ENCODE measurements at regions not wholly inside any gene's neighbourhood (a gene's known extent, or its start where the extent isn't known, plus 50 kb on each side); places are given as distances from the start of the nearest gene placed in this dataset.

- DNase-seq (ENCODE audit: low read depth) = no peak
- no peak for TF ChIP-seq CTCF (IDR thresholded peaks at IDR 0.05; ENCODE audit: insufficient read depth, low read length)
- H3K4me3 ChIP-seq (ENCODE audit: low read depth, low read length) = no peak overlapping the region
Measured at GRCh38 chr17:79231766-79232287, 157.2 kb downstream of the ENGASE start.

GRCh38 chr17:79230576-79230975 lies 156.0 kb downstream of the ENGASE start:
- no peak for TF ChIP-seq CTCF (IDR thresholded peaks at IDR 0.05; ENCODE audit: insufficient read depth, low read length)
- no peak for DNase-seq (ENCODE audit: low read depth)

GRCh38 chr17:79226037-79226436 lies 151.4 kb downstream of the ENGASE start:
- H3K4me3 ChIP-seq (ENCODE audit: low read depth, low read length) = no peak overlapping the region
- no peak for DNase-seq (ENCODE audit: low read depth)
- no peak for TF ChIP-seq CTCF (IDR thresholded peaks at IDR 0.05; ENCODE audit: insufficient read depth, low read length)

More at GRCh38 chr17:79230576-79230975, 156.0 kb downstream of the ENGASE start:
- H3K4me3 ChIP-seq (ENCODE audit: low read depth, low read length) = no peak overlapping the region

- DNase-seq (ENCODE audit: low read depth) = no peak
- no peak overlapping the region for H3K4me3 ChIP-seq (ENCODE audit: low read depth, low read length)
- no peak for TF ChIP-seq CTCF (IDR thresholded peaks at IDR 0.05; ENCODE audit: insufficient read depth, low read length)
Measured at GRCh38 chr17:79224903-79225302, 150.3 kb downstream of the ENGASE start.

GRCh38 chr17:79224476-79224875 lies 149.9 kb downstream of the ENGASE start:
- no peak overlapping the region for H3K4me3 ChIP-seq (ENCODE audit: low read depth, low read length)
- no peak for DNase-seq (ENCODE audit: low read depth)
- no peak for TF ChIP-seq CTCF (IDR thresholded peaks at IDR 0.05; ENCODE audit: insufficient read depth, low read length)

GRCh38 chr17:79223953-79224352 lies 149.3 kb downstream of the ENGASE start:
- H3K4me3 ChIP-seq (ENCODE audit: low read depth, low read length) = no peak overlapping the region
- no peak for DNase-seq (ENCODE audit: low read depth)
- TF ChIP-seq CTCF (IDR thresholded peaks at IDR 0.05; ENCODE audit: insufficient read depth, low read length) = no peak

- DNase-seq (ENCODE audit: low read depth) = no peak
- no peak overlapping the region for H3K4me3 ChIP-seq (ENCODE audit: low read depth, low read length)
- TF ChIP-seq CTCF (IDR thresholded peaks at IDR 0.05; ENCODE audit: insufficient read depth, low read length) = no peak
Measured at GRCh38 chr17:79223471-79223870, 148.8 kb downstream of the ENGASE start.

All from fibroblast of the aortic adventitia (primary cell).